ENCODE measurements at regions not wholly inside any gene's neighbourhood (a gene's known extent, or its start where the extent isn't known, plus 50 kb on each side); places are given as distances from the start of the nearest gene placed in this dataset.
"Not testable (repeated sequence)": the region's sequence is repeated elsewhere in the genome, so short reads cannot be mapped to it uniquely, and the experiment has no call there.

GRCh38 chr7:56420528-56420927, 304.3 kb upstream of the NUPR2 start:
- not testable (repeated sequence) for TF ChIP-seq ATF3 (CRISPR knock-in tag; conservative IDR thresholded peaks at IDR 0.05); CTCF (IDR thresholded peaks at IDR 0.05); CREB1 (CRISPR knock-in tag; IDR thresholded peaks at IDR 0.05); ZNF425 (CRISPR knock-in tag; conservative IDR thresholded peaks at IDR 0.05); ZNF423 (CRISPR knock-in tag; IDR thresholded peaks at IDR 0.05); ZNF121 (CRISPR knock-in tag; IDR thresholded peaks at IDR 0.05); ZNF138 (CRISPR knock-in tag; conservative IDR thresholded peaks at IDR 0.05); SP1 (CRISPR knock-in tag; conservative IDR thresholded peaks at IDR 0.05); IRF1 (CRISPR knock-in tag; IDR thresholded peaks at IDR 0.05); NR2C2 (CRISPR knock-in tag; IDR thresholded peaks at IDR 0.05); FOXJ3 (CRISPR knock-in tag; IDR thresholded peaks at IDR 0.05; ENCODE audit: borderline replicate concordance); ESRRA (CRISPR knock-in tag; IDR thresholded peaks at IDR 0.05; ENCODE audit: borderline replicate concordance); ZNF232 (CRISPR knock-in tag; IDR thresholded peaks at IDR 0.05)

Measured in WTC11 (cell line).